Erythroblast (primary cell): ENCODE measurements at regions not wholly inside any gene's neighbourhood (a gene's known extent, or its start where the extent isn't known, plus 50 kb on each side); places are given as distances from the start of the nearest gene placed in this dataset.

Experiments
- GATA1 ChIP-seq: IDR thresholded peaks from 2 replicates; pipeline ENCODE4 v1.6.1; 2011; ENCODE audit warnings: low read depth, mild to moderate bottlenecking, control low read depth, low read length, moderate library complexity
- POLR2A ChIP-seq: IDR thresholded peaks from 2 replicates; pipeline ENCODE4 v1.6.1; 2011; ENCODE audit warnings: mild to moderate bottlenecking, low read length

GRCh38 chr11:28981381-28981780 is 873.2 kb downstream of the METTL15 start:
- TF ChIP-seq POLR2A (no peak), GATA1 (no peak)
